GM10266 (cell line): ENCODE measurements at regions not wholly inside any gene's neighbourhood (a gene's known extent, or its start where the extent isn't known, plus 50 kb on each side); places are given as distances from the start of the nearest gene placed in this dataset.

Source experiments
- DNase-seq: peaks from one replicate; pipeline ENCODE4 v3.0.0; 2012; ENCODE audit errors: extremely low spot score
- CTCF ChIP-seq: IDR thresholded peaks from 2 replicates; pipeline ENCODE4 v1.5.1; 2012; ENCODE audit warnings: mild to moderate bottlenecking, low read depth; ENCODE audit not compliant: control insufficient read depth, insufficient read depth; ENCODE audit errors: missing control alignments

- no peak for DNase-seq
- no peak for TF ChIP-seq CTCF
Measured at GRCh38 chr3:95442766-95443165, 1371.6 kb upstream of the EPHA6 start.

- DNase-seq: no peak
- TF ChIP-seq CTCF: no peak
Measured at GRCh38 chr3:95449841-95450240, 1364.6 kb upstream of the EPHA6 start.

- DNase-seq: no peak
- no peak for TF ChIP-seq CTCF
Measured at GRCh38 chr3:95453242-95453641, 1361.2 kb upstream of the EPHA6 start.

GRCh38 chr3:95456835-95457234 is 1357.6 kb upstream of the EPHA6 start:
- no peak for TF ChIP-seq CTCF

GRCh38 chr3:95459706-95460105 is 1354.7 kb upstream of the EPHA6 start:
- no peak for TF ChIP-seq CTCF
- DNase-seq: no peak

More at GRCh38 chr3:95456835-95457234, 1357.6 kb upstream of the EPHA6 start:
- no peak for DNase-seq

- DNase-seq: no peak
- TF ChIP-seq CTCF: no peak
Measured at GRCh38 chr3:95460274-95460673, 1354.1 kb upstream of the EPHA6 start.

GRCh38 chr3:95462161-95462560 is 1352.2 kb upstream of the EPHA6 start:
- no peak for DNase-seq
- no peak for TF ChIP-seq CTCF
